ENCODE measurements at regions not wholly inside any gene's neighbourhood (a gene's known extent, or its start where the extent isn't known, plus 50 kb on each side); places are given as distances from the start of the nearest gene placed in this dataset.

- DNase-seq (ENCODE audit: low read depth): no peak
- in situ Hi-C loops (cut with HindIII; ENCODE audit: low pct_unique_long_range_greater_than_20kb, low sequenced_read_pairs): no loop called here
Observed at GRCh38 chr21:22827422-22827821, 1829.2 kb downstream of the NCAM2 start.

GRCh38 chr21:22842875-22843274, 1844.7 kb downstream of the NCAM2 start:
- in situ Hi-C loops (cut with HindIII; ENCODE audit: low pct_unique_long_range_greater_than_20kb, low sequenced_read_pairs): no loop called here
- DNase-seq (ENCODE audit: low read depth): no peak

DNA sequence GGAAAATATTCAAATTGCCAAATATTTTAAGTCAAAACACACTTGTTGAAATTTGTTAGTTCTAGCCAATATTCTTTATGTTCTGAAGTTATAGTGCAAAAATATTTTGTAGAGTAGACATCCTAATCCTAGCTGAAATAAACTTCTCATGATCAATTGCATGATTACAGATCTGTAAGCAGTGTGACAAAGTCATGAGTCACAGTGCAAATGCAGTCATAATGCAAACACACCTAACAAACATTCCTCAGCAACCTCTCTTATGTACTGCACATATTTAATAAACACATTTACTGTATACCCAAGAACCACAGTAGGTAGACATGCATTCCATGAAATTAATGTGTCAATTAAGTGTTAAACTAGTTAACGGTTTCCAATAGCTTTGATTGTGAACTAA, 1857.4 kb downstream of the NCAM2 start:
- DNase-seq (ENCODE audit: low read depth): no peak
- in situ Hi-C loops (cut with HindIII; ENCODE audit: low pct_unique_long_range_greater_than_20kb, low sequenced_read_pairs): no loop called here

DNA sequence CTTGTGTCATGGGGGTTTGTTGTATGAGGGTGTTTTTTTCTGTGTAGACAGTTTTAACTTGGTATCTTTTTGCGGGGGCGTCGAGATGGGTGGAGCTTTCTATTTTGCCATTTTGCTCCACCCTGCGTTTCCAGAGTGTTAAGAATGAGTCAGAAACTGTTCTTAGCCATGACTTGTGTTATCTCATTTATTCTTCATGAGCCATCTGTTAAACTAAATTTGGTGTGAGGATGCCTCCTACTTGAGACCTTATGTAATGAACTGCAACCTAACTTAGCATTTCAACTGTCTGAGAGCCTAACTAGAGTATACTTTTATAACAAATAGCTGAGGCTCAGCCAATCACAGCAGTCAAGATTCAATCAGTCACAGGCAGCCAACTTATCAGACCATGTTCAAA, 1873.5 kb downstream of the NCAM2 start:
- in situ Hi-C loops (cut with HindIII; ENCODE audit: low pct_unique_long_range_greater_than_20kb, low sequenced_read_pairs): no loop called here
- no peak for DNase-seq (ENCODE audit: low read depth)

DNA sequence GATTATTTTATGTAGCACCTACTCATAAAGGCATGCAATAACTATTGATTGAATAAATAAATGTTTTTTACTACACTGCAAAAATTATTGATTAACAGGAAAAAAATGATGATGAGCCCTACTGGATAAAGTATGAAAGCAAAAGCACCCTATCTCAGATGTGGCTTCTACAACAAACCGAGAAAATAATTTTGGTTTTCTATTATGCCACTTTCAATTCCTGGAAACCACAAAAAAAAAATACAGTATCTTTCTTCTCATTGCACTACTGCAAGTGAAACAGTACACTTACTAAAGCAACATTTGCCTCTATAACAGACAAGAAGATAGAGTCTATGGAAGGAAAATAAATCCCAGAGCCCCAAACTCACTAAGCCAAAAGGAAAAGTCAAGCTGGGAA, 1882.4 kb downstream of the NCAM2 start:
- peak; percentile 6 for DNase-seq (ENCODE audit: low read depth)
- in situ Hi-C loops (cut with HindIII; ENCODE audit: low pct_unique_long_range_greater_than_20kb, low sequenced_read_pairs): no loop called here

GRCh38 chr21:22881131-22881530, 1882.9 kb downstream of the NCAM2 start:
- in situ Hi-C loops (cut with HindIII; ENCODE audit: low pct_unique_long_range_greater_than_20kb, low sequenced_read_pairs): no loop called here

GRCh38 chr21:22885079-22885478, 1886.9 kb downstream of the NCAM2 start:
- peak; percentile 17 for DNase-seq (ENCODE audit: low read depth)
- in situ Hi-C loops (cut with HindIII; ENCODE audit: low pct_unique_long_range_greater_than_20kb, low sequenced_read_pairs): no loop called here

More at GRCh38 chr21:22881131-22881530, 1882.9 kb downstream of the NCAM2 start:
- DNase-seq (ENCODE audit: low read depth): no peak

DNA sequence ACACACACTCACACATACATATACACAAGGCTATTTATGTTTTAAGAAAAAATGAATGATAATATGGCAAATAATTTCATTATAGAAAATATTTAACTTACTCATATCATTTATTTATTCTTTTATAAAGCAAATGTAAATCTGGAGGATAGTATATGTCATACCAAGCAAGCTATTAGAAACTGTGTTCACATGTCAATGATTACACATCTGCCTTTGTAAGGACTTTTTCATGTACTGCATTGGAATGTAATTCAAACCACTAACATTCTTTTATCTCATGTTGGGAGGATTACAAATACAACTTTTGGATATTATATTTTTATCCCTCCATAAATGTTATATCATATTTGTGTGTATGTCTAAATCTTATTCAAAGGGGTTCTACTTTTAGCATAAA, 1887.4 kb downstream of the NCAM2 start:
- no peak for DNase-seq (ENCODE audit: low read depth)
- in situ Hi-C loops (cut with HindIII; ENCODE audit: low pct_unique_long_range_greater_than_20kb, low sequenced_read_pairs): no loop called here

DNA sequence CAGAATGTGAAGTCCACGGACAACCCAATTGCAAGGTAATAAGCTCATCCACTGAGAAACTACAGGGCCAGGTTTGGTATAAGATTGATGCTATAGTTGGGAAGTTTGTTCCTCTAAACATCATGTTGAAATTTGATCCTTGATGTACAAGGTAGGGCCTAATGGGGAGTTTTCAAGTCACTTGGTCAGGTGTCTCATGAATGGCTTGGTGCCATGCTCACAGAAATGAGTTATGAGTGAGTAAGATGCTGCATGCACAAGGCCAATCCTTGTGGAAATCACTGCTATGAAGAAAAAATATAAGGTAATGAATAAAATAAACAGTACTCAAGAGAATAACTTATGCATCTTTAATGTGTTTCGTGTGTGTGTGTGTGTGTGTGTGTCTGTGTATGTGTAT, 1891.2 kb downstream of the NCAM2 start:
- in situ Hi-C loops (cut with HindIII; ENCODE audit: low pct_unique_long_range_greater_than_20kb, low sequenced_read_pairs): no loop called here
- DNase-seq (ENCODE audit: low read depth): no peak

DNA sequence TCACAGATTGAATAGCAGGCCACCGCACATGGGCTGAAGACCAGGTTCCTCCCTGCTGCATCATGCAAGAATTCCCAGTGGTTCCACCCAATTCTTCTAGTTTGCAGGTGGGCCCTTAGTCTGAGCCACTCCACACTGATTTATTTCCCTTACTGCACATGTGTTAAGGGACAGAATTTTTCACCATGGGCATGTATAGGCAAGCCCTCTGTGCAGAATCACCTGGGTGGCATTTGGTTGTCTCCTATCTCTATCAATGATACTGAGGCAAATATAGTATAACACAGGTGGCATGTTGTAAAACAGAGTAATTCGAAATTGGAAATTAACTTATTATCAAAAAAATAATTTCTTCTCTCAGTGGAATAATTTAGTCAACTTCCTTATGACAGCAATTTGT, 1892.4 kb downstream of the NCAM2 start:
- DNase-seq (ENCODE audit: low read depth): no peak
- in situ Hi-C loops (cut with HindIII; ENCODE audit: low pct_unique_long_range_greater_than_20kb, low sequenced_read_pairs): no loop called here

GRCh38 chr21:22892028-22892427, 1893.8 kb downstream of the NCAM2 start:
- no peak for DNase-seq (ENCODE audit: low read depth)
- in situ Hi-C loops (cut with HindIII; ENCODE audit: low pct_unique_long_range_greater_than_20kb, low sequenced_read_pairs): no loop called here

GRCh38 chr21:22892740-22893139, 1894.5 kb downstream of the NCAM2 start:
- in situ Hi-C loops (cut with HindIII; ENCODE audit: low pct_unique_long_range_greater_than_20kb, low sequenced_read_pairs): no loop called here

DNA sequence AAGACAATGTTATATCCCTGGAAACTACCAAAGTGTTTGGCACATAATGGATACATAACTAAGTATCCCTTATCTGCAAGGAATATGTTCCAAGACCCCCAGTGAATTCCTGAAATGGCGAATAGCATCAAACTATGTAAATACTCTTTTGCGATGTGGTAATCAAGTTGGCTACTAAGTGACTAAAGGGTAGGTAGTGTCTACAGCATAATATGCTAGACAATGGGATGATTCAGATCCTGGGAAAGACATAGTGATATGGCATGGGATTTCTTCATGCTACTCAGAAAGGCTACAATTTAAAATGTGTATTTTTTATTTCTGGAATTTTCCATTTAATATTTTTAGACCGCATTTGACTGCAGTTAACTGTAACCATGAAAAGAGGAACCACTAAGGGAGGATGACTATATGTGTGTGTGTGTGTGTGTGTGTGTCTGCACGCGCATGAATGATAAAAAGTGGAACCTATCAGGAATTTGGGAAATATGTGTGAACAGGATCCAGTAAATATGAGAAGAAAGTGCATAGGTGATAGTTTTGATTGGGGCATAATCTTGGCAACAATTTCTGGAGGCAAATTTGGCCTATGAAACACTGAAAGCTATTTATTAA, 1899.9 kb downstream of the NCAM2 start:
- DNase-seq (ENCODE audit: low read depth): no peak
- in situ Hi-C loops (cut with HindIII; ENCODE audit: low pct_unique_long_range_greater_than_20kb, low sequenced_read_pairs): no loop called here

More at GRCh38 chr21:22892740-22893139, 1894.5 kb downstream of the NCAM2 start:
- no peak for DNase-seq (ENCODE audit: low read depth)

DNA sequence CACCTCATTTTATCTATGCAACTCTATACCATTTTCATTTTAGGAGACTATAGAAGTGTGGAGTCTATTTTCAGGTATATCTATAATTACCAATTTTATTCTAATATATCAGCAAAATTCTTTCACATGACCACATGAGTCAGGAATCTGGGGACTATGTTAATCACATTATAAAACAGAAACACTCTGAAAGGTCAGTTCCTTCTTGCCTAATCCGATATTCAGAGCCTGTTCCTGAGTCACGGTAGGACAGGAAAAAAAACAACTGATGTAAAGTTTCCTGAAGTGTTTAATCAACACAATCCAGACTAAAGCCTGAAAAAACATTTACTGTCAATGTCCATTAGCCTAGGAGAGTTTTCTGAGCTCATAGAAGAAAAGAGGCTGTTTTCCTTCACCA, 1902.3 kb downstream of the NCAM2 start:
- peak; percentile 46 for DNase-seq (ENCODE audit: low read depth)
- in situ Hi-C loops (cut with HindIII; ENCODE audit: low pct_unique_long_range_greater_than_20kb, low sequenced_read_pairs): no loop called here

- in situ Hi-C loops (cut with HindIII; ENCODE audit: low pct_unique_long_range_greater_than_20kb, low sequenced_read_pairs): no loop called here
- no peak for DNase-seq (ENCODE audit: low read depth)
Observed at GRCh38 chr21:22903851-22904250, 1905.6 kb downstream of the NCAM2 start.

- DNase-seq (ENCODE audit: low read depth): no peak
- in situ Hi-C loops (cut with HindIII; ENCODE audit: low pct_unique_long_range_greater_than_20kb, low sequenced_read_pairs): no loop called here
Observed at GRCh38 chr21:22904385-22904784, 1906.2 kb downstream of the NCAM2 start.

GRCh38 chr21:22925032-22925431, 1926.8 kb downstream of the NCAM2 start:
- no peak for DNase-seq (ENCODE audit: low read depth)
- in situ Hi-C loops (cut with HindIII; ENCODE audit: low pct_unique_long_range_greater_than_20kb, low sequenced_read_pairs): no loop called here

GRCh38 chr21:22927469-22927868, 1929.3 kb downstream of the NCAM2 start:
- in situ Hi-C loops (cut with HindIII; ENCODE audit: low pct_unique_long_range_greater_than_20kb, low sequenced_read_pairs): no loop called here
- no peak for DNase-seq (ENCODE audit: low read depth)

DNA sequence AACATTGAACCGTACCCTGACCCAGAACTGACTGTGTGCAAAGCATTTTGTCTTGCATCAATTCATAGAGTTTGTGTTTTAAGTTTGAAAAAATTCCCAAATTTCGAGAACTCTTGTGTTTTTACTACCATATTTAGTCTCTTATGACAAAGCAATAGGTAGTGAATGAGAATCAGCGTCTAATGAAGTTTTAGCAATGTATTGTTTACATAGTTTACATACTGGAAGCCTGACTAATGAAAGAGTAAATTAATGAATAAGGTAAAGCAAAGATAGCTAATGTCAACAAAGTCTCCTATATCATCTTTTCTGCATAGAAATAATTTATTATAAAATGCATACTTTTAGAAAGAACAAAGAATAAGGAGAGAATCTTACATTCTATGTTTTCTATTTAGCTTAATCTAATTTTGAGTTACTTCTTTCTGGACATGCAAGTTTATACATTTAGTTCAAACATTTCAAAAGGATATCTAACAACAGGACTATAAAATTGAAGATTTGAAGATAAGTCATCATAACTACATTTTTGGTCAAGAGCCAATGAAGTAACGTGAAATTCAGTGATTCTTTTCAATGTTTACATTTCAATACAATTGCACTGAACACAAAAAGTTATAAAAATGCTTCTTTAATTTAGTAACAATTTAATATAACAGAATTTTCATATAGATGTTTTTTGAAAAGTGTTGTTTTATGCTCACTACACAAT, 1943.7 kb downstream of the NCAM2 start:
- no peak for DNase-seq (ENCODE audit: low read depth)
- in situ Hi-C loops (cut with HindIII; ENCODE audit: low pct_unique_long_range_greater_than_20kb, low sequenced_read_pairs): no loop called here

GRCh38 chr21:22955559-22955958, 1957.3 kb downstream of the NCAM2 start:
- in situ Hi-C loops (cut with HindIII; ENCODE audit: low pct_unique_long_range_greater_than_20kb, low sequenced_read_pairs): no loop called here
- no peak for DNase-seq (ENCODE audit: low read depth)
